HG03442 (cell line): ENCODE measurements at regions not wholly inside any gene's neighbourhood (a gene's known extent, or its start where the extent isn't known, plus 50 kb on each side); places are given as distances from the start of the nearest gene placed in this dataset.
"Not testable (repeated sequence)": the region's sequence is repeated elsewhere in the genome, so short reads cannot be mapped to it uniquely, and the experiment has no call there.

Experiments
- ATAC-seq: cut with Tn5 transposase; IDR thresholded peaks from one replicate; pipeline ENCODE4 v1.9.1; 2021; ENCODE audit warnings: mild to moderate bottlenecking, moderate library complexity; ENCODE audit not compliant: unreplicated experiment

DNA sequence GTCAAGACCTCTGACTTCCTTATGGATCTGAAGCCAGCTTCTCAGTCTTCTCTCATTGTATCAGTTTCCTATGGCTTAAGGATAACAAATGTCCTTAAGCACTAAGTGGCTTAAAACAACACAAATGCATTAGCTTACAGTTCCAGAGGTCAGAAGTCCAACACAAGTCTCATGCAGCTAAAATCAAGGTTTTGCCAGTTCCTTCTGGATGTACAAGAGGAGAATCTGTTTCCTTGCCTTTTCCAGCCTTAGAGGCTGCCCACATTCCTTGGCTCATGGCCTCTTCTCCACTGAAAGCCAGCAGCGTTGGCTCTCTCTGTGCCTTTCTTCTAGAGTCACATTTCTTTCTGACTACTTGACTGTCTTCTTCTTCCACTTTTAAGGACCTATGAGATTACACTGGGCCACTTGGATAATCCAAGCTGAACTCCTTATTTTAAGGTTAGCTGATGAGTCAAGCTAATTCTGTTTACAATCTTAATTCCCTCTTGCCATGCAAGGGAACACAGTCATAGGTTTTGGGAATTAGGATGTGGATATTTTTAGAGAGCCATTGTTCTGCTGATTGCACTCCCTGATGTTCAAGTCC is 179.0 kb downstream of the BCAS1 start:
- no peak for ATAC-seq

DNA sequence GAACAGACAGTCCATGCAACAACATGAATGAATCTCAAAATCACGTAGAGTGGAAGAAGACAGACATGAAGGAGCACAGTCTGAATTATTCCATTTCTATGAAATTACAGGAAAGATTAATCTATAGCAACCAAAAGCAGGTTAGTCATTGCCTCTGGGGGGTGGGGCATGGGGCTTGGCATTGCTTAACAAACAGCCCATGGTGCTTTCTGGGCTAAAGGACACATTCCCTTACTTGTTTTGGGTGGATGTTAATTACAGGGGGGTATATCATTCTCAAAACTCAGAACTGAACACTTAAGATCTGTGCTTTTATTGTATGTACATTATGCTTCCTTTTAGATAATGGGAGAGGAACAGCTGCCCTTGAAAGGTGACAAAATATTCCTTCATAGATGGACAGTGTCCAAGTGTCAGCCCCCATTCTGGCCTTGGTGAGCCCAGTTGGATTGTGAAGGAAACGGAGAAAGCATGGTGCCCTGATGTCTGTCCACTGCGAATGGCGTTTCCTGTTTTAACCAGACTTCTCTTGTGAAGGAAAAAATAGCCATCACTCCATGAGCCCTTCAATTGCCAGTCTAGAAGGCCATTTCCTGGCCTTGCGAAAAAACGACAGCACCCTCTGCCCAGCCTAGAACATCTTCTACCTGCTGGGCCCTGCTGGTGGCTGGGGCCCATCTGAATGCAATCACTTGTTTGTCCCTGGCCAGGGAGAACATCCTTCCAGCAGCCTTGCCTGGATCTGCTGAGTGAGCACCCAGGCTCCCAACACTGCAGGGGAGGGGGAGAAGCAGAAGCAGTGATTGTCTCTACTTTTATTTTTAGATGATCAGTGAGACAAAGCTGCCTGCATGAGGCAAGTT is 179.7 kb downstream of the BCAS1 start:
- ATAC-seq: no peak

DNA sequence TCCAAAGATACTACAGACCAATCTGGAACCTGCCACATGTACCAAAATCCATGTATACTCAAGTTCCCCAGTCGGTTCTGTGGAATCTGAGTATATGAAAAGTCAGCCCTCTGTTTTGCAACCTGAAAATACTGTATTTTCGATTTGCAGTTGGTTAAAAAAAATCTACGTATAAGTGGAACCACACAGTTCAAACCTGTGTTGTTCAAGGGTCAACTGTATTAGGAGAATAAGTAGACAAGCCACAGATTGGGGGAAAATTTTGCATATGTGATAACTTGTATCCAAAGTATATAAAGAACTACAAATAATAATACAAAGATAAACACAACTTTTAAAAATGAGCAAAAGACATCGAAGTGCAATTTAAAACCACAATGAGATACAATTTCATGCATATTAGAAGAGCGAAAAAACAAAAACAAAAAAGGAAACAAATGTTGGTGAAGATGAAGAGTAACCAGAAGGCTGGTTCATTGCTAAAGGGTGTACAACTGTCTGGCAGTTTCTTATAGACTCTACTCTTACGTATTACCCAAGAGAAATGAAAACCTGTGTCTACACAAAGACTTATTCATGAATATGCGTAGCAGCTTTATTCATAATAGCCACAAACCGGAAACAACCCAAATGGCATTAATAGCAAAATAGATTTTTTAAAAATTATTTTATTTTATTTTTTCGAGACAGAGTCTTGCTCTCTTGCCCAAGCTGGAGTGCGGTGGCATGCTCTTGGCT is 180.8 kb downstream of the BCAS1 start:
- ATAC-seq: no peak

DNA sequence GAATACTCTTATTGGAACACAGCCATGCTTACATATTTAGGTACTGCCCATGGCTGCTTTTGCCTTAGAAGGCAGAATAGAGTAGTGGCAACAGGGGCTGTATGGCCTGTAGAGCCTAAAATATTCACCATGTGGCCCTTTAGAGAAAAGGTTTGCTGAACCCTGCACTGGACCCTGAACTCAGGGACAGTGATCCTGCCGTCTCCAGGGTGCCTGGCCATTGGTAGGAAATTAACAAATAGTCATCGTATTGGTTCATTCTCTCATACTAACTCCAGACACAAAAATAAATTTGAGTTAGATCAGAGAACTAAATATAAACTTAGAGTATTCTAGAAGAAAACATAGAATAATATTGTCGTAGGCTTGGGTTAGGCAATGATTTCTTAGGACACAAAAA is 181.4 kb downstream of the BCAS1 start:
- ATAC-seq: no peak

DNA sequence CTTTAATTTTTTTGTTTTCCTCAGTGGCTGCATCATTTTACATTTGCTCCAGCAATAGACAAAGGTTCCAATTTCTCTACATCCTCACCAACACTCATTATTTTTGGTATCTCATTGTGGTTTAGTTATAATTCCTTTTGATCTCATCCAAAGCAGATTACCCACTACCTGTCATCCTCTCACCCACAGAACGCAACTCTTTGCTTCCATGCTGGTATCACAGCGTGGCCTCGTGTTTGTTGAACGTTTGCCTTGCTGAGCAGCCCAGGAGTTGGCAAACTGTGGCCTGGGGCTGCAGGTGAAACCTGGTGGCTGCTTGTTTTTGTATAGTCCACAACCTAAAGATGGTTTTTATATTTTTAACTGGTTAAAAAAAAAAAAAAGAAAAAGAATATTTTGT is 181.9 kb downstream of the BCAS1 start:
- ATAC-seq: no peak

DNA sequence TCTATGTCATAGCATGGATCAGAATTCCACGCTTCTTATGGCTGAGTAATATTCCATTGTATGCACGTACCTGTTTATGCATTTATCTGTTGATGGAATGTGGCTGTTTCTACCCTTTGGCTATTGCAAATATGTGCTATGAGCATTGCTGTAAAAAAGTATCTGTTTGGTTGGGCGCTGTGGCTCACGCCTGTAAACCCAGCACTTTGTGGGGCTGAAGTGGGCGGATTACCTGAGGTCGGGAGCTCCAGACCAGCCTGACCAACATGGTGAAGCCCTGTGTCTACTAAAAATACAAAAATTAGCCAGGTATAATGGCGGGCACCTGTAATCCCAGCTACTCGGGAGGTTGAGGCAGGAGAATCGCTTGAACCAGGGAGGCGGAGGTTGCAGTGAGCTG is 182.4 kb downstream of the BCAS1 start:
- ATAC-seq: no peak

DNA sequence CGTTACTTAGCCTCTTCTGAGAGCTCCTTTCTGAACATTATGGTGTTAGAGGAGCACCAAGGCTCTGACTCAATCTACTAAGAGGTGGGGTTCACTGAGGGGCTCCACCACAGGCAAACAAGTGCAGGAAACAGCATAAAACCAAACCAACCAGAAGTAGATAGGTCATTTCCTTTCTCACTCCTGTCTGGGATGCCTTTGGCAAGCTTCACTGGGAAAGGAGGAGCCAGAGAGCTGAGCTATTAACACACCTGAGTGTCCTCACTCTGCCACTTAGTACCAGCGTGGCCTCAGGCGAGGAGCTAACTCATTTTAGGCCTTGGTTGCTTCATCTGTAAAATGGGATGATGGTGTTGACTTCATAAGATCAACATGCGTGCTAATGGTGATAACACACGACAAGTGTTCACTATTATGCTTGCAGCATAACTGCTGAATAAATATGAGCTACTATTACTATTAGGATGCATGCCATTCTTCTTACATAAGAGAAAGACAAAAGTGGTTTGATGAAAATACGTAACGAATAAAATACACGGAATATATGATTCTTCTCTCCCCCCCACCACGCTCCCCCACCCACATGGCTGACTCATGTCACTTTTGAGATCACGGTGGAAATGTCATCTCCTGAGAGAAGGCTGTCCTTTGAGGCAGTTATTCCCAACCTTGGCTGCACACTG is 185.4 kb downstream of the BCAS1 start:
- no peak for ATAC-seq

DNA sequence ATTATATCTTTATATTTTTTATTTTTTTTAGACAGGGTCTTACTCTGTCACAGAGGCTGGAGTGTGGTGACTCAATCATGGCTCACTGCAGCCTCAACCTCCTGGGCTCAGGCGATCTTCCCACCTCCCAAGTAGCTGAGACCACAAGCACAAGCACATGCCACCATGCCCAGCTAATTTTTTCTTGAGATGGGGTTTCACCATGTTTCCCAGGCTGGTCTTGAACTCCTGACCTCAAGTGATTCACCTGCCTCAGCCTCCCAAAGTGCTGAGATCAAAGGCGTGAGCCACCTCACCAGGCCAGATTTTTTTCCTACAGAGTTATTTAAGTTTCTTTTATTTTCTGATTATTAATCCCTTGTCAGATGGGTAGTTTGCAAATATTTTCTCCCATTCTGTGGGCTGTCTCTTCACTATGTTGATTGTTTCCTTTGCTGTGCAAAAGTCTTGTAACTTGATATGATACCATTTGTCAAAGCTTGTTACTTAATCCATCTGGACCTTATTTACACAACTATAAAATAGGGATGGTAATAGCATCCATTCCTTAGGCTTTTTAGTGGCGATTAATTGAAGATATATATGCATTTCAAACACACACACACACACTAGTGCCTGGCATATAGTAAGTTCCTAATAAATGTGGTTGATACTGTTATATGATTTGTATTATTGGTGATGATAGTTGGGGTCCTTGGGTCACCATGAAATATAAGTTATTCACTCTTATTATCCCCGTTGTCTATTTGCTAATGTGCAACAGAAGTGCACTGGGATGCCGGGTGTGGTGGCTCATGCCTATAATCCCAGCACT is 187.1 kb downstream of the BCAS1 start:
- no peak for ATAC-seq

DNA sequence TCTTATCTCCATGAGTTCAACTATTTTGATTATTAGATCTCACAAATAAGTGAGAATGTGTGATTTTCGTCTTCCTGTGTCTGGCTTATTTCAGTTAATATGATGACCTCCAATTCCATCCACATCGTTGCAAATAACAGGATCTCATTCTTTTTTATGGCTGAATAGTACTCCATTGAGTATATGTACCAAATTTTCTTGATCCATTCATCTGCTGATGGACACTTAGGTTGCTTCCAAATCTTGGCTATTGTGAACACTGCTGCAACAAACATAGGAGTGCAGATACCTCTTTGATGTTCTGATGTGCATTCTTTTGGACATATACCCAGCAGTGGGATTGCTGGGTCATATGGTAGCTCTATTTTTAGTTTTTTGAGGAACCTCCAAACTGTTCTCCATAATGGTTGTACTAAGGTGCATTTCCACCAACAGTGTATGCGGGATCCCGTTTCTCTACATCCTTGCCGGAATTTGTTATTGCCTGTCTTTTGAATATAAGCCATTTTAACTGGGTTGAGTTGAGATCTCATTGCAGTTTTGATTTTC is 187.9 kb downstream of the BCAS1 start:
- not testable (repeated sequence) for ATAC-seq

DNA sequence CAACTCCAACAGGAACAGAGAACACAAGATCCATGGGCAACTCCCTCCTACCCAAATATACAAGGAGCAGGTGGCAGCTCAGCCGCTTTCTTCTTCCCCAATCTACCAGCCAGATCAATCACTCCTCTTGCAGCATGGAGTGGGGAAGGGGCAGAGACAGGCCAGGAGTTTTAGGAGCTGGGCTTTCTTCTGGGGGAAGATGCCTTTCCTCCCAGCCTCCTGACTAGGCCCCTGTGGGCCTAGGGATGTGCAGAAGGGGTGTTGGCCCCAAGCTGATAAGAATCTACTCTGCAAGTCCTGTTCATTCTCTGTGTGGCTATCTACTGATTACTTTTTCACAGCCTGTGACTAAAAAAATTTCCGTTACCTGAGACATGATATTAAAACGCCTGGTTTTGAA is 189.0 kb downstream of the BCAS1 start:
- ATAC-seq: no peak

DNA sequence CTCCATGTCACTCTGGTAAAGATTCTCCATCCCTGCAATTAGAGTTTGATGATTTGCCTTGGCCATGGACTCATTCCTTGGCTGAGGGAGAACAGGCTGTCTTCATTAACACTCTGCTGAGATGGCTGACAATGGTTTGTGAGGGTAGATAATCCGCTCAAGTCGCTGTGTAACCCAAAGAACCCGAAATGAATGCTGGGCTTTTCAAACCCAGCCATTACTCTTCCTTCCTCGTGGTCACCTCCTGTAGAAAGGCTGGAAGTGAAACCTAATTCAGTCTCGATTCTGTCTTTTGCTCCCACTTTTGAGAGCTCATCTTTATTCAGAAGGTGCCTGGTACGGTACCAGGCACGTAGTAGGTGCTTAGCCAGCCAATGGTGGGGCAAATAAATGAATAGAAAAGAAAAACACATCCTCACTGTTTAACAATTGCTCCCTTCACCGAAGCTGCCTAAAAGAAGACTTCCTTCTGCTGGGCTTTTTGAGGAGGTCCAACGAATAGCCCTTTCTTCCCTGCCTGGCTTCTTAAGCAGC is 190.2 kb downstream of the BCAS1 start:
- ATAC-seq: no peak

DNA sequence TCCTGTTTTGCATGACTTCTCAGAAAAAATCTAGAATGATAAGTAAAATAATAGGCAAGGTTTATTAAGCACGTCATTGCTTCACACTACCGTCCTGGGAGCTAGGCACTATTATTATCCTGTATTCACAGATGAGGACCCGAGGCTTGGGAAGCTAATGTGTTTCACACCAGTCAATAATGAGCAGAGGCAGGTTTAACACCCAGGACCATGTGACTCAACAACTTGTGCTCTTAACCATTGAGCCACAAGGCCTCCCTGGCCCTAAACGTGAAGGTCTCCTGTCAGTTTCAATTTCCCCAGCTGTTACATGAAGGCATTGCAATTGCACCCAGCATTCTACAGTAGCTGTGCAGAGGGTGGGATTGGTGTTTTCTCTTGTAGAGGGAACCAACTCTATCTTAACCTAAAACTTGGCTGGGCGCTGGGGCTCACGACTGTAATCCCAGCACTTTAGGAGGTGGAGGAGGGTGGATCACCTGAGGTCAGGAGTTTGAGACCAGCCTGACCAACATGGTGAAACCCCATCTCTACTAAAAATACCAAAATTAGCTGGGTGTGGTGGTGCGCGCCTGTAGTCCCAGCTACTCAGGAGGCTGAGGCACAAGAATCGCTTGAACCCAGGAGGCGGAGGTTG is 191.2 kb downstream of the BCAS1 start:
- ATAC-seq: no peak

DNA sequence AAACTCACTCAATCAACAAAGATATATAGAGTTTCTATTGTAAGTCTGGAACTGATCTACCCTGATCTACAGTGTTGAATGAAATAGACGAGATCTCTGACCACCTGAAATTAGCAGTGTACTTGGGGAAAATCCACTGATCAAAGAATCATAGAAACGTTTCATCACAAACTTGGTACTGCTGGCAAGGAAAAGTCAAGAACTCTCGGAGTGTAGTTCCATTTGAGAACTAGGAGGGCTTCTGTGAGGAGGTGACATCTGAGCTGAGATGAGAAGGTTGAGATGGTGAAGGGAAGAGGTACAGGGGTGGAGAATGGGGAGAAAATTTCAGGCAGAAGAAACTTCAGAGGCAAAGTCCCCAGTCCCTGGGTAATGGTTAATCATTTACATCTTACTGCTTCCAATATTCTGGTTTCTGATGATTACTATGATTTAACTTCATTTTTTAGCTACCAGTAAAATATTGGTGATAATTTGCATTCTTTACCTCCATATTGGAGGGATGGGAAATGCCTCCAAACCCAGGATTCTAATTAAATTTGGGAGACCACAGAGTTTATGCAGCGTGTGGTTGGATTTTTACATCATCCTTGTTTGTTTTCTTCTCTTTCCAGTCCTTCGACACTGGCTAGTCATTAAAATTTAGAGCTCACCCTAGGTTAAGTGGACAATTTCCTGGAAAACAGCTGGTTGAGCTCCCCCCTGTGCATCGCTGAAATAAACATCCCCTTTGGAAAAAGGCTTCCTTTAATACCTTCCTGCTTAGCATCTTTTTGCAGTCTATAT is 191.9 kb downstream of the BCAS1 start:
- no peak for ATAC-seq

DNA sequence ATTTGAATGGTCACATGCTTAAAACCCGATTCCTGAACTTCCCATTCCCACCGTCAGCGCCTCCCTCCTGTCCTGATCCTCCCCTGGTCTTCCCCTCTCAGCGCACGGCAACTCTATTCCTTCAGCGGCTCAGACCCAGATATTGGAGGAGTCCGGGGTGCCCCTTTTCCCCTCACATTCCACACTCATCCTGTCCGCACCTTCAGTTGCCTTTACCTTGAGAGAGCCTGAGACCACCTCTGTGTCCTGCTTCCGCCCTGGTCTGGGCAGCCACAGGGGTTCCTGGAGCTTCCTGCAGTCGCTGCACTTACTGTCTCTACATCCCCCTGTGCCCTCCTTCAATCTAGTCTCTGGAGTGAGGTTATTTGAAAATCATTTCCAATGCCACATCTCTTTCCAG is 193.4 kb downstream of the BCAS1 start:
- no peak for ATAC-seq

DNA sequence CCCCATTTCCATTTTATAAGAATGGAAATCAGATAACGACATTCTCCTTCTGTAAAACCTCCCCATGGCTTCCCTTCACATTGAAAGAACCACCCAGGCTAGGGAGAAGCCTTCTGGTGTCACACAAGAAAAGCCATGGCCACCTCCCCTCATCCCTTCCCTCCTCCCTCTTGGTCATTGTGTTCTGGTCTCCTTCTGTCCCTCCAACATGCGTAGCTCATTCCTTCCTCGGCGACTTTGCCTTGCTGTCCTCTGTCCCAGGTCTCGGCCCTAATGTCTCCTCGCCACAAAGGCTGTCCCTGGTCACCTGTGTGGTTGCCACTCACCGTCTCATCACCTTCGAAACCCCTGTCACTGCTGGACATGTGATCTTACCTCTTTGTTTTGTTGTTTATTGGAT is 193.9 kb downstream of the BCAS1 start:
- ATAC-seq: no peak

DNA sequence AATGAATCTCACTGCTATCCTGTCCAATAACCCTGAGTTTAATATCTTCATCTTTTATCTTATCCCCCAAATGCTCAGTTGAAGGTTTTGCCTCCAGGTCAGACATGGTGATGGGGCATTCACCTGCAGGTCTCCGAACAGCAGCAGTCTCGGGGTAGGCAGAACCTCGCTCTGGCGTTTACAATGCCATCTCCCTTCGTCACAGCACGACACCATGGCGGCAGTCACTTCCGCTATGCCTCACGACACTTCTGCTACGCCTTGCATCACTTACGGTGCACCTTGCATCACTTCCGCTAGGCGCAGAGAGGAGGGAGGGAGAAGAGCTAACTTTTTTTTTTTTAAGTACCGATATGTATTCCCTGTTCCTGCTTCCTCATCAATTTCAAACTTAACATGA is 194.9 kb downstream of the BCAS1 start:
- ATAC-seq: no peak

DNA sequence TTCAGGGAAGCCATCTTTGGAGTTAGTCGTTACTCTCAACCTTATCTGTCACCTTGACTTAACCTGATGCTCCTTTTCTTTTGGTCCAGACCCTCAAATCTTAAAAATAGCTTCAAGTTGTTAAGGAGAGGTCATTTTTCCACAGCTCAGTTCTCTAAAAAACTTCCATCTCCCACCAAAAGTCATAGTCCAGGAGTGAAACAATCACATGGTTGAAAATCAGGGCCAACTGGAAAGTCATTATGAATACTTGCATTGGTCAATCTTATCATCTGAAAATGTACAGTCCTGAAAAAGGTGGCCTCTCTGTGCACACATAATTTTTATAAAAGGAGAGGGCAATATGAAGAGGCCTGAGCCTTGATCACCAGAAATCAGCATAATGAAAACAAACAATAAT is 195.7 kb downstream of the BCAS1 start:
- ATAC-seq: no peak

DNA sequence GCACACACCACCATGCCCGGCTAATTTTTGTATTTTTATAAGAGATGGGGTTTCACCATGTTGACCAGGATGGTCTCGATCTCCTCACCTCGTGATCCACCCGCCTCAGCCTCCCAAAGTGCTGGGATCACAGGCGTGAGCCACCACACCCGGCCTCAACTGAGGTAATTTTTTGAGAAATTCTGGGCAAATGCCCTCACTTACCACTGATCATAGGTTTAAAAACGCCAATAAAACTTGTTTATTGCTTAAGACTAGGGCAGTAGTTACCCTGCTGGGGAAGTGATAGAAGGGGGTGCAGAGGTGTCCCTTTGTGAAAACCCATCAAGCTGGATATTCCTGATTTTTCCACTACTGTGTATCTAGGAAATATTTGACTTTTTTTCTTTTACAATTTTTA is 196.3 kb downstream of the BCAS1 start:
- ATAC-seq: no peak

DNA sequence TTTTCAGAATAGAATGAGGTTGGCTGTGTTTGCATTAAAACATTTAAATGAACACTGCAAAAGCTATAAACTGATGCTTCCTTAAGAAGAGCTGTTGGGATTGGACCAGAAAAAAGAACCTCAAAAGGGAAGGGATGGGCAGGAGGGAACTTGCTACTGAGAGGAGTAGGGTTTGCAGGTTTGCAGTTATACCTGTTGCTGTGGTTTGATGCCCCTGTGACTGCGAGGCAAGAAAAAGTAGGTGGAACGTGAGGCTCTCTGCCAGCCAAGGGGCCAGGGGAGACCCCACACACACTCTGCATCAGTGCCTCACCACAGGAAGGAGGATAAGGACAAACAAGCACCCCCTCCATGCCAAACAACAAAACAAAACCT is 197.2 kb downstream of the BCAS1 start:
- no peak for ATAC-seq
